ENCODE measurements at regions not wholly inside any gene's neighbourhood (a gene's known extent, or its start where the extent isn't known, plus 50 kb on each side); places are given as distances from the start of the nearest gene placed in this dataset.

DNA sequence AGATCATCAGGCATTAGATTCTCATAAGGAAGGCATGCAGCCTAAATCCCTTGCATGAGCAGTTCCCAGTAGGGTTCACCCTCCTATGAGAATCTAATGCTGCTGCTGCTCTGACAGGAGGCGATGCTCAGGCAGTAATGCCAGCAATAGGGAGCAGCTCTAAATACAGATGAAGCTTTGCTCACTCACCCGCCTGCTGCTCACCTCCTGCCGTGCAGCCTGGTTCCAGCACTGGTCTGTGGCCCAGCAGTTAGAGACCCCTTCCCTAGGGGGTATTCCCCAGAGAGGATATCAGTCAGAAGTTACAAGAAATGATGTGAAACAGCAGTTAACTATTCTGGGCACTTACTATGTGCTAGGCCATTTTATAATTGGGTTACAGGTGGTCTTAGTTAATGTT lies 226.0 kb downstream of the KCNJ3 start:
- intact Hi-C loops (cut with micrococcal nuclease; ENCODE audit: unreplicated experiment), result no loop called here
- no peak for DNase-seq (ENCODE audit: low spot score)
- Histone ChIP-seq H3K9me3 (ENCODE audit: low read length) (no peaks in the 10 kb centered on the region), H3K79me2 (ENCODE audit: insufficient read depth, low read depth, low read length) (no peaks in the 10 kb centered on the region), H3K27ac (ENCODE audit: low read depth, low read length, poor library complexity, severe bottlenecking) (no peak overlapping the region), H3K9me2 (ENCODE audit: insufficient read depth, low read length) (no peaks in the 10 kb centered on the region), H2AFZ (ENCODE audit: low read length) (no peak overlapping the region), H3K4me2 (ENCODE audit: low read length) (no peak overlapping the region), H4K20me1 (ENCODE audit: insufficient read depth, low read length) (no peaks in the 10 kb centered on the region), H3K36me3 (ENCODE audit: insufficient read depth, low read length) (no peaks in the 10 kb centered on the region), H3K4me3 (ENCODE audit: low read depth, low read length, poor library complexity, severe bottlenecking) (no peak overlapping the region), H3K4me1 (ENCODE audit: insufficient read depth, low read length, poor library complexity, severe bottlenecking) (no peaks in the 10 kb centered on the region)
- ChIA-PET CTCF (ENCODE audit: unreplicated experiment) (no interaction called here), POLR2A (interaction anchor here (0.6 to 0.8 kb wide), 2 partner anchors 9 to 226 kb away, joined by 4 read pairs; no protein-coding TSS in a partner anchor)
- BruUV-seq (replicated peaks), result no TSS peak
- no peak for TF ChIP-seq EZH2phosphoT487 (IDR thresholded peaks at IDR 0.05; ENCODE audit: borderline replicate concordance, low read depth, low read length)
- TF ChIP-seq, protein P1, sequence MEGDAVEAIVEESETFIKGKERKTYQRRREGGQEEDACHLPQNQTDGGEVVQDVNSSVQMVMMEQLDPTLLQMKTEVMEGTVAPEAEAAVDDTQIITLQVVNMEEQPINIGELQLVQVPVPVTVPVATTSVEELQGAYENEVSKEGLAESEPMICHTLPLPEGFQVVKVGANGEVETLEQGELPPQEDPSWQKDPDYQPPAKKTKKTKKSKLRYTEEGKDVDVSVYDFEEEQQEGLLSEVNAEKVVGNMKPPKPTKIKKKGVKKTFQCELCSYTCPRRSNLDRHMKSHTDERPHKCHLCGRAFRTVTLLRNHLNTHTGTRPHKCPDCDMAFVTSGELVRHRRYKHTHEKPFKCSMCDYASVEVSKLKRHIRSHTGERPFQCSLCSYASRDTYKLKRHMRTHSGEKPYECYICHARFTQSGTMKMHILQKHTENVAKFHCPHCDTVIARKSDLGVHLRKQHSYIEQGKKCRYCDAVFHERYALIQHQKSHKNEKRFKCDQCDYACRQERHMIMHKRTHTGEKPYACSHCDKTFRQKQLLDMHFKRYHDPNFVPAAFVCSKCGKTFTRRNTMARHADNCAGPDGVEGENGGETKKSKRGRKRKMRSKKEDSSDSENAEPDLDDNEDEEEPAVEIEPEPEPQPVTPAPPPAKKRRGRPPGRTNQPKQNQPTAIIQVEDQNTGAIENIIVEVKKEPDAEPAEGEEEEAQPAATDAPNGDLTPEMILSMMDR (conservative IDR thresholded peaks at IDR 0.05; ENCODE audit: low read length), result no peak

GRCh38 chr2:154914561-154914960 lies 216.1 kb downstream of the KCNJ3 start:
- ChIA-PET POLR2A (interaction anchor here (1.0 kb wide), 1 partner anchor 49 kb away, joined by 3 read pairs; no protein-coding TSS in a partner anchor), CTCF (ENCODE audit: unreplicated experiment) (no interaction called here)
- no peak for DNase-seq (ENCODE audit: low spot score)
- H3K4me1 ChIP-seq (ENCODE audit: insufficient read depth, low read length, poor library complexity, severe bottlenecking), result no peaks in the 10 kb centered on the region
- BruUV-seq (replicated peaks), result no TSS peak
- intact Hi-C loops (cut with micrococcal nuclease; ENCODE audit: unreplicated experiment), result no loop called here
- no peaks in the 10 kb centered on the region for H3K9me3 ChIP-seq (ENCODE audit: low read length)
- no peaks in the 10 kb centered on the region for H3K36me3 ChIP-seq (ENCODE audit: insufficient read depth, low read length)
- H3K79me2 ChIP-seq (ENCODE audit: insufficient read depth, low read depth, low read length), result 0 out of 2 replicates have a peak, but pooled peaks cover 2% of the 10 kb centered on the region
- H3K9me2 ChIP-seq (ENCODE audit: insufficient read depth, low read length), result no peaks in the 10 kb centered on the region
- no peak overlapping the region for H3K27ac ChIP-seq (ENCODE audit: low read depth, low read length, poor library complexity, severe bottlenecking)
- no peak overlapping the region for H2AFZ ChIP-seq (ENCODE audit: low read length)
- no peak overlapping the region for H3K4me3 ChIP-seq (ENCODE audit: low read depth, low read length, poor library complexity, severe bottlenecking)
- H3K4me2 ChIP-seq (ENCODE audit: low read length), result no peak overlapping the region
- no peaks in the 10 kb centered on the region for H4K20me1 ChIP-seq (ENCODE audit: insufficient read depth, low read length)
- TF ChIP-seq, protein P1 (conservative IDR thresholded peaks at IDR 0.05; ENCODE audit: low read length), result no peak
- no peak for TF ChIP-seq EZH2phosphoT487 (IDR thresholded peaks at IDR 0.05; ENCODE audit: borderline replicate concordance, low read depth, low read length)

DNA sequence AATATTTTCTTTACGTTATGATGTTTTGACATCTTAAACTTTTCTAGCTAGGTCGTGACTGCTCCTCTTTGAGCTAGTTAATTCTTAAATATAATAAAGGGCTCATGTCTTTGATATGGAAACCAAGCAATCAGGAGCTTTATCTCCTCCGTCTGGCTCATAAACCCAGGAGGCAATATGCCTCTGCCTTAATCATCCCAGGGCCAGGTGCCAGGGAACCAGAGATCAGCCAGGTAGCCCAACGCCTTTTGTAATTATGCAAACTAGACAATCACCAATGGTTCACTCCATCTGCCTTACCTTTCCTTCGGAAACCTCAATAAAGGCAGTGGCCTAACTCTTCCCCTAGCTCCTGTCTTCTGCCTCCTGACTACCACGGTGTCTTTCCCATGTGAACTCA lies 213.7 kb downstream of the KCNJ3 start:
- intact Hi-C loops (cut with micrococcal nuclease; ENCODE audit: unreplicated experiment), result no loop called here
- BruUV-seq (replicated peaks), result no TSS peak

More for the DNA sequence above, 213.7 kb downstream of the KCNJ3 start:
- TF ChIP-seq, protein P1 (conservative IDR thresholded peaks at IDR 0.05; ENCODE audit: low read length), result no peak
- no peak for TF ChIP-seq EZH2phosphoT487 (IDR thresholded peaks at IDR 0.05; ENCODE audit: borderline replicate concordance, low read depth, low read length)
- H2AFZ ChIP-seq (ENCODE audit: low read length), result no peak overlapping the region
- H4K20me1 ChIP-seq (ENCODE audit: insufficient read depth, low read length), result no peaks in the 10 kb centered on the region
- DNase-seq (ENCODE audit: low spot score), result no peak
- H3K4me2 ChIP-seq (ENCODE audit: low read length), result no peak overlapping the region
- POLR2A ChIA-PET, result interaction anchor here (0.7 kb wide), 1 partner anchor 410 kb away, joined by 3 read pairs; no protein-coding TSS in a partner anchor
- H3K27ac ChIP-seq (ENCODE audit: low read depth, low read length, poor library complexity, severe bottlenecking), result no peak overlapping the region
- H3K36me3 ChIP-seq (ENCODE audit: insufficient read depth, low read length), result no peaks in the 10 kb centered on the region
- no peaks in the 10 kb centered on the region for H3K4me1 ChIP-seq (ENCODE audit: insufficient read depth, low read length, poor library complexity, severe bottlenecking)
- CTCF ChIA-PET (ENCODE audit: unreplicated experiment), result no interaction called here
- no peaks in the 10 kb centered on the region for H3K9me2 ChIP-seq (ENCODE audit: insufficient read depth, low read length)
- H3K79me2 ChIP-seq (ENCODE audit: insufficient read depth, low read depth, low read length), result 0 out of 2 replicates have a peak, but pooled peaks cover 2% of the 10 kb centered on the region
- no peak overlapping the region for H3K4me3 ChIP-seq (ENCODE audit: low read depth, low read length, poor library complexity, severe bottlenecking)
- H3K9me3 ChIP-seq (ENCODE audit: low read length), result no peaks in the 10 kb centered on the region
